ENCODE measurements at regions not wholly inside any gene's neighbourhood (a gene's known extent, or its start where the extent isn't known, plus 50 kb on each side); places are given as distances from the start of the nearest gene placed in this dataset.
"Not testable (repeated sequence)": the region's sequence is repeated elsewhere in the genome, so short reads cannot be mapped to it uniquely, and the experiment has no call there.

GRCh38 chr16:86337581-86338402, 172.5 kb upstream of the FOXF1 start:
- DNase-seq: no peak

DNA sequence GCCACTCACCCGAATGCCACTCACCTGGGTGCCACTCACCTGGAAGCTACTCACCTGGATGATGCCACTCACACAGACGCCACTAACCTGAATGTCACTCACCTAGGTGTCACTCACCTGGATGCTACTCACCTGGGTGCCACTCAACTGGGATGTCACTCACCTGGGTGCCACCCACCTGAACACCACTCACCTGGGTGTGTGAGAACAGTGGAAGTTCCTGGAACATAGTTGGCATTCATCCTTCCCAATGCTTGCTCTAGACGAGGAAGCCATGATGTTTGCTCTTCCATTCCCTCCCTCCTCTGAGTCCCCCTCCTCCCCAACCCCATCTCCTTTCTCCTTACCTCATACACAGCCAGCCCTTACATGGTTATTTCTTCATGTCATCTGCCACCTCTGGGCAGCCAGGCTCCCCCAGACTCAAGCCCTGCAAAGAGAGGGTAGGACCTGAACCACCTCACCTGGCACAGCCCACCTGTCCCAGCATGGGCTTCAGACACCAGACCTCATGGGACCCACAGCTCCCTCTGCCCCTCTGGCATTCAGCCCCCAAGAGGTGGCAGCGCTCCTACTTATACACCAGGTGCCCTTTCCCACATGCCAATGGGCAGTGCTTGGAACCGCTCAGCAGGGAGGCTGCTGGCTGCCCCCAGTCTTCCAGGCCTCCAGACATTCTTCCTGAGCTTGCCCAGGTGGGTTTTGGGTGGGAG, 171.8 kb upstream of the FOXF1 start:
- DNase-seq: no peak

- no peak for DNase-seq
Measured at GRCh38 chr16:86342161-86342834, 168.0 kb upstream of the FOXF1 start.

DNA sequence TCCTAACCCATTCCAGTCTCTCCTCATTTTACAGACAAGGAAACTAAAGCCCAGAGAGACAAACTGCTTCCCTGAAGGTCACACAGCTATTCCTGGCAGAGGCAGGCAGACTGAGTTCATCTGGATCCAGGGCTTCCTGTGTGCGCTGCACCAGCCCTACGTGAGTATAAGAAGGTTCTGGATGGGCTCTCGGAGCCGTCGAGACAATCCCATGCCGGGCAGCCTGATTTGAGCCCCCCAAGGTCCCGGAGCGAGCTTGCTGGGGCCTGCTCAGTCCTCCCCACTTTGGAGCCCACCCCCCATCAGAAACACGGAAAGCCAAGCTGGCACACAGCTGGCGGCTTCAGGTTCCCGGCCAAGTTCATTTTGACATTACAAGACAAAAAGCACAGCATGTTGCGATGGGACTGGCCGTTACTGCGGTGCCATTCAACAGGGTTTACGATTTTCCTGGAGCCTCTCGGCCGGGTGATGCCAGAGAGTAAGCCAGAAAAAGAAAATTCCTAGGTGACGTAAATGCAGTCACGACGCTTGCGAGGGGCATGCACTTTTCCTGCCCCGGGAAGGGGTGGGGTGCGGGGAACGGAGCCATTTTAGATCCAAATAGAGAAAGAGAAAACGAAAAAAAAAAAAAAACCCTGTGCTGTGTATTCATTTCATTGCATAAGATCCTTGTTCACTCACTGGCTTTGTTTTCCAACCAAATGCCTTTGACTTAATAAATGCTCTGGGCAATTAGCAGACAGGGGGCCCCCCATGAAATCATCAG, 167.1 kb upstream of the FOXF1 start:
- no peak for DNase-seq

DNA sequence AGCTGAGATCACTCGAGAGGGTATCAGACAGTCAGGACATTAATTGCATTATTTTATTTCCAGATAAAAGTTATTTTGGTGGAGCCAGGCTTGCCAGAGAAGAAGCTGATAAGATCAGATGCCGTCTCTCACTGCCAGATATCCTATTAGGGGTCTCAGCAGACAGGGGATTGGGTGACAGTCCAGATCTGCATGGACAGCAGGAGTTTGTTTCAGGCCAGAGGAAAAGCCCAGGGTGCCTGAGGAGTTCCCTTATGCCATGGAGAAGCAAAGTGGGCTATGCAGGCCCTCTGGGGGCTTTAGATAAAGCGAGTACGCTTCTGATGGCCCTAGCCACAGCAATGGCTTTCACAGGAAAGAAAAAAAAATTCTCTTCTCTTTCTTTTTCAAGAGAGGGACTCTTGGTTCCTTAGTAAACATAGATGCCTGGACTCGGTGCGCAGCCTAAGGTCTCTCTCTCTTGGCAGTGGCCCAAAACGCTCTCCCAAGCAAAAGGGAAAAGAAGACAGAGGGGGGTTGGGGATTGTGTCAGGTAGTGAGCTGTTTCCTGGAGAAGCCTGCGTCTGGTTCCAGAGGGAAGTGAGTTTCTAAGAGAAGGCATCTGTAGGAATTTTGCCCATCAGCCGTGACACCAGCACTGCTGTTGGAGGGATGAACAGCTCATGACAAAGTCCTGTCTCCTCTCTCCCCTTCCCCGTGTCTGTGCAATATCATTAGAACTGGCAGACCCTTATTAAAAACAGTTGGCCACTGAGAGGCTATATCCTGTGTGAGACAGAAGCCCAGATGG, 166.3 kb upstream of the FOXF1 start:
- no peak for DNase-seq

DNA sequence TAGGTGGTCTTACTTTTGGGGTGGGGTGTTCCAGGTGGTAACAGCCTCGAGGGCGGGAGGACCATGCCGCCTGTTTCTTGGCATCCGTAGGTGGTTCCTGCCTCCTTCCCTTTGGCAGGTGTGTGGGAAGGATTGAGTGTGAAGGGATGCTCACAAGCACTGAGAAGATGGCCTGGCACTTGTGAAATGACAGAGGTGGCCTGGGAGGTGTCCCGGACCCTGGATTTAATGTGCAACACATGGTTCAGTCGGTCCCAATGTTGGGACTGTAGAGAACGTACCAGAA, 165.8 kb upstream of the FOXF1 start:
- DNase-seq: no peak

DNA sequence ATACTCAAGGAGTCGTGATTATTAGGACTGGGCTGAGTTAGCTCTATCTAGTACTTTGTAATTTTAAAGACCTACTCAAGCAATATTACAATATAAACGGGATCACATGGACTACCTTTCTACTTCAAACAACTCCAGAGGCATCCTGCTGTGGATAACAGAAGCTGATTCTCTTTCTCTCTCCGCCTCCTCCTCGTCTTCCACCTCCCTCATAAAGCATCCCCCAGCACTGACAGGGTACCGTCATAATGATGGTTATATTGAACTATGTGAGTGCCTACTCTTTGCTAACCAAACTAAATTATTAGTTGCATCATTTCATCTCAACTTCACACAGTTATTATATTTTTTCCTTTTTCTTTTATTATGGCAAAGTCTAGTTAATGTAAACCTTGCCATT, 165.4 kb upstream of the FOXF1 start:
- DNase-seq: no peak

- no peak for DNase-seq
Measured at GRCh38 chr16:86345516-86345915, 164.8 kb upstream of the FOXF1 start.

GRCh38 chr16:86346034-86346433, 164.3 kb upstream of the FOXF1 start:
- no peak for DNase-seq

GRCh38 chr16:86347090-86347489, 163.2 kb upstream of the FOXF1 start:
- no peak for DNase-seq

DNA sequence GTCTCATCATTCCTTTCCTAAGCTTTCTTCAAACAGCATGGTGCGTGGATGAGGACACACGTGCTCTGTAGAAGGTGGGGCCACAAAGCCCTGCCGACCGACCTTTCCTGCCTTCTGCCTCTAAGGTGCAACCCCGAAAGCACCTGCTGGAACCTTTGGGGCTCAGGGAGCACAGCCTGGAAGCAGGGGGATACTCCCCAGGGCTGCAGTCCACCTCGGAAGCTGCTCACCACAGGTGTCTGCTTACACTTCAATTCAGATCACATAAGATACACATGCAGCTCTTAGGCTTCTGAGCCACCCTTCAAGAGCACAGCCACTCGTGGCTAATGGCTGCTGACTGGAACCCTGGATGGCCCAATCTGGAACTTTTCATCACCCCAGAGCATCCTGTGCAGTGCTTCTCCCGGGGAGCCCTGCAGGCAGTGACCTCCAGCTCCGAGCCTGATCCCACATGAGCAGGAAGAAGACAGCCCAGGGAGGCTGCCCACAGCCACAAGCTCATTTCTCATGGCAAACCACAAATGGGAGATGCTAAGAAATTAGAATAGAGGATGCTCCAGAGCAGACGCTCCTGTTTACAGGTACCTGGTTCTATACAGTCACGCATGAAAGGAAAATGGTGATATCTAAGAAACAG, 162.3 kb upstream of the FOXF1 start:
- DNase-seq: no peak

GRCh38 chr16:86349338-86349900, 160.9 kb upstream of the FOXF1 start:
- DNase-seq: no peak

DNA sequence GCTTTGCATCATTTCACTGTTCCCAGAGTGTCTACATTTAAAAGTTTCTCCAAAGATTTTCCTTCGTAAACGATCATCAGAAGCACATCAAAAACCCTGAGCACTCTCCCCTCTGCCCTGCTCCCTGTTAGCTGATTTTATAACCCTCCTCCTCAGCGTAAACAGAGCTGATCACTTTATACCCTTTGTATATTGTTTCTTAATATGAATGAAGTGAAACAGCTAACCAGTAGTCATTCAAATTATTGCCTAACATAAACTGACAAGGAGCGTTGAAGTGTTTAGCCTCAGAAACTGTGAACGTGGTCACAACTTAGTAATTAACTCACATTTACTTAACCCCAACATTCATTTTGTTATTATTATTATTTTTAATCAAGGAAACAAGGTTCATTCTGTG, 160.0 kb upstream of the FOXF1 start:
- DNase-seq: no peak

GRCh38 chr16:86351041-86351784, 159.1 kb upstream of the FOXF1 start:
- DNase-seq: no peak

- DNase-seq: not testable (repeated sequence)
Measured at GRCh38 chr16:86351785-86352139, 158.6 kb upstream of the FOXF1 start.

- DNase-seq: no peak
Measured at GRCh38 chr16:86353148-86353547, 157.2 kb upstream of the FOXF1 start.

DNA sequence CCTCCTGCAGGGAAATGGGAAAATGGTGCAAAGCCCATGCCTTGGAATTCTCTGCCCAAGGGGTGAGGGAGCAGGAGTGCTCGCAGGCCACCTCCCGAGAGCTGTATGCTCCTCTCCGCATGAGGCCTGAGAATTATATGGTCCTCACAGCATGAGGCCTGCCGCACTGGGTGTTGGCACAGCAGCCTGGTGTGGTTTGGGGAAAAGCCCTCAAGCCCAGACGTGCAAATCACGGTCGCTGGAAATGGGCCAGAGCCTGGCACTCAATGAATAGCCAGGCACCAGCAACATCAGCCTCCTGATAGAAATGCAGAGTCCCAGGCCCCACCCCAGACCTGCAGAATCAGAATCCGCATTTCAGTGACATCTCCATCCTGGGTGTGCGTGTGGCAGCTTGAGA, 156.4 kb upstream of the FOXF1 start:
- no peak for DNase-seq

DNA sequence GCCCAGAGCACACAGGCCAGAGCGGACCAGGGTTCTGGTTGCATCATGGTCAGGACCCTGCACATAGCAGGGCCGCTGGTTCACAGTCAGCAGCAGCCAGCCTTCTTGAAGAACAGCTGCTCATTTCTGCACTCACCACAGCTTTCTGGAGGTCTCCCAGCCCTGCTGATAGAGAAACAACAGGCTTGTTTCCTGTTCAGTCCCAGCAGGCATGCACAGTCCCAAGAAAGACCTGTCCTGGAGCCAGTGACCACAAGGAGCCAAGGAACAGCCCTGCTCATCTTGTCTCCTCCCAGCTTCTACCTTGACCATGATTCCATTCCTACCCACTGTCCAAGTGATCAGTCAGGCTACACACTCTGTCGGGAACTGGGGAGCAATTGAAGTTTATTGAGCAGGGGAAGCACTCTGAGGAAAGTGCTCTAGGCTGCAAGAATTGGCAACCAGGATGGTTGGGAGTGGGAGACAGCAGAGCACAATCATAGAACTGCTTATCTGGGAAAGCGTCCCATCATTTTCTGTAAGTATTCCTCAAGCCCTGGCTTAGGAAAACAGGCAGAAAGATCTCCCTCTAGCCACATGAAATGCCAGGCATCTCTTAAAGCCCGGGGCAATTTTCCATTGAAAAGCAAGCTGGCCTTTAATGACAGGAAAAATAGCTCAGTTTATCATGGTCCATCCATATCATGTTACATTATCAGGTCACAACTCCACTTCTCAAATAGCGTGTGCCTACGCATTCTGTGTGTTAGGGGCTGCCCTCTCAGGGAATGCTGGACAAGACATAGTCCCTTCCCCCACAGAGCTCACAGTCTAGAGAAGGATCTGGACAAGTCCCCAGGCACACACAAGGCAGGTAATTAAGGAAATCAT, 155.4 kb upstream of the FOXF1 start:
- DNase-seq: no peak

GRCh38 chr16:86355531-86355930, 154.8 kb upstream of the FOXF1 start:
- no peak for DNase-seq

GRCh38 chr16:86355951-86356350, 154.4 kb upstream of the FOXF1 start:
- DNase-seq: no peak
